ENCODE measurements at regions not wholly inside any gene's neighbourhood (a gene's known extent, or its start where the extent isn't known, plus 50 kb on each side); places are given as distances from the start of the nearest gene placed in this dataset.

- Histone ChIP-seq H3K4me3 (replicated peaks; ENCODE audit: insufficient read depth, low read length) (no peak overlapping the region), H3K27me3 (ENCODE audit: insufficient read depth, poor library complexity, severe bottlenecking) (no peaks in the 10 kb centered on the region), H3K27ac (replicated peaks) (no peak overlapping the region)
- no peak for DNase-seq (ENCODE audit: low read depth in 1 of 2, low spot score in 1 of 2)
- no peak for TF ChIP-seq SPI1 (IDR thresholded peaks at IDR 0.05; ENCODE audit: borderline replicate concordance, low read depth)
- TF ChIP-seq REST (IDR thresholded peaks at IDR 0.05; ENCODE audit: insufficient replicate concordance, low read depth), result no peak
- no peak for TF ChIP-seq CTCF (IDR thresholded peaks at IDR 0.05; ENCODE audit: insufficient read depth, low read length)
- no peak for TF ChIP-seq GABPA (IDR thresholded peaks at IDR 0.05; ENCODE audit: low read depth)
- no peak for TF ChIP-seq POLR2AphosphoS5 (IDR thresholded peaks at IDR 0.05; ENCODE audit: low read depth)
Measured at GRCh38 chr16:63804126-63804525, 1317.7 kb downstream of the CDH11 start.

GRCh38 chr16:63789603-63790002 lies 1332.3 kb downstream of the CDH11 start:
- Histone ChIP-seq H3K4me3 (replicated peaks; ENCODE audit: insufficient read depth, low read length) (no peak overlapping the region), H3K27me3 (ENCODE audit: insufficient read depth, poor library complexity, severe bottlenecking) (no peaks in the 10 kb centered on the region), H3K27ac (replicated peaks) (no peak overlapping the region)
- TF ChIP-seq POLR2AphosphoS5 (IDR thresholded peaks at IDR 0.05; ENCODE audit: low read depth) (no peak), CTCF (IDR thresholded peaks at IDR 0.05; ENCODE audit: insufficient read depth, low read length) (peak; percentile 2)
- no peak for DNase-seq (ENCODE audit: low read depth in 1 of 2, low spot score in 1 of 2)

- TF ChIP-seq CTCF (IDR thresholded peaks at IDR 0.05; ENCODE audit: insufficient read depth, low read length) (no peak), POLR2AphosphoS5 (IDR thresholded peaks at IDR 0.05; ENCODE audit: low read depth) (no peak), REST (IDR thresholded peaks at IDR 0.05; ENCODE audit: insufficient replicate concordance, low read depth) (no peak), GABPA (IDR thresholded peaks at IDR 0.05; ENCODE audit: low read depth) (no peak), SPI1 (IDR thresholded peaks at IDR 0.05; ENCODE audit: borderline replicate concordance, low read depth) (no peak)
- no peak for DNase-seq (ENCODE audit: low read depth in 1 of 2, low spot score in 1 of 2)
Measured at GRCh38 chr16:63787014-63787413, 1334.8 kb downstream of the CDH11 start.

GRCh38 chr16:63785170-63785569 lies 1336.7 kb downstream of the CDH11 start:
- TF ChIP-seq SPI1 (IDR thresholded peaks at IDR 0.05; ENCODE audit: borderline replicate concordance, low read depth), result no peak
- TF ChIP-seq GABPA (IDR thresholded peaks at IDR 0.05; ENCODE audit: low read depth), result no peak
- Histone ChIP-seq H3K4me3 (replicated peaks; ENCODE audit: insufficient read depth, low read length) (no peak overlapping the region), H3K27me3 (ENCODE audit: insufficient read depth, poor library complexity, severe bottlenecking) (no peaks in the 10 kb centered on the region), H3K27ac (replicated peaks) (no peak overlapping the region)
- no peak for DNase-seq (ENCODE audit: low read depth in 1 of 2, low spot score in 1 of 2)

More at GRCh38 chr16:63787014-63787413, 1334.8 kb downstream of the CDH11 start:
- Histone ChIP-seq H3K27me3 (ENCODE audit: insufficient read depth, poor library complexity, severe bottlenecking) (no peaks in the 10 kb centered on the region), H3K4me3 (replicated peaks; ENCODE audit: insufficient read depth, low read length) (no peak overlapping the region), H3K27ac (replicated peaks) (no peak overlapping the region)

All from HL-60 (cell line).